GM18499 (cell line): ENCODE measurements at regions not wholly inside any gene's neighbourhood (a gene's known extent, or its start where the extent isn't known, plus 50 kb on each side); places are given as distances from the start of the nearest gene placed in this dataset.
"Not testable (repeated sequence)": the region's sequence is repeated elsewhere in the genome, so short reads cannot be mapped to it uniquely, and the experiment has no call there.

Source experiments
- ATAC-seq: cut with Tn5 transposase; IDR thresholded peaks from one replicate; pipeline ENCODE4 v1.9.1; 2021; ENCODE audit warnings: moderate number of reproducible peaks; ENCODE audit not compliant: insufficient read depth, unreplicated experiment

DNA sequence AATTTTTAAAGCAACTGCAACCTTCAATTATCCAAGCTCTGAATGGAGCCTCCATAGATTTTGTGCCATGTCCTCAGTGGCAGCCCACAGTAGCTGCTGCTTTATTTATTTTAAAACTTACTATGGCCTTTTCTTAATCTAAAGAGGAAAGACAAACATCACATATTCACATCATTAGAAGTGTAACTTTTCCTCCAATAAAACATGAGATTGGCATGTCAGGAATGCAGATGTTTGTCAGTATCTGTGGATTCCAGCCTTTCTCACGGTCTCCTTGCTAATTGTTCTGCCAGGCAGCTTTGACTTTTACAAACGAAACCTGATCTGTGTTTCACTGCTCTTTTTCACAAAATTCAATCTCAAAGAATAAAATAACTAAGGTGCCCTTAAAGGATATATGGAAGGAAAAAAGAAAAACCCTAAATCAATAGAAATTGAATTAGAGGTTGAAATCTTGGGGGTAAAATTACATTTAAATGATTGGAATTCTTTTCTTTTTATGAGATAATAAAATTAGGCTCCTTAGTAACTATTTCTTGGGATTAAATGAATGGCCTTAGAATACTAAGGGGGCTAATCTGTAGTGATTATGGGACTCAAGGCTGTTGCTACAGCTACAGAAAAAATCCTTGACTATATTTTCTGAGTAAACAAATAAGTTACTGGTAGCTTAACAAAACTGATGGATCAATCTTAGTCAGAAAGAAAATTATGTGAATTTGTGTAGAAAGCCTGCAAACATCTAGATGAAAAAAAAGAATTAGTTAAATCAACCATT lies 151.3 kb downstream of the RTL9 start:
- no peak for ATAC-seq

DNA sequence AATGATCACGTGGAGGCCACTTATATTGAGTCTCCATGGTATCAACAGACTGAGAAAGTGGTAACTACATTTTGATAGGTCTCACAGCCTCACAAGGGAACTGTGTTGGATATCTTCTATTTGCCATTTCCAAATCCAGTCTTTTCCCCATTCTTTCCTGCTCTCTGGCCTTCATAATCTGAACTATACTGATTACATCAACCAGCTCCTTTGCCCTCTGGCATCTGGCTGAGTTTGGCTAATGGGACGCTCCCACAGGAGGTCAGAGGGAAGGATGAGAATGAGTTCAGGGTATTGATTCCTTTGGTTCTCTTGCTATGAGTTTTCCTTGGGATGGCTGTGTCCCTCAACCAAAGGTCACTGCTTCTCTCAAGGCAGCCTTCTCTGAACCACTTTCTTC lies 152.6 kb downstream of the RTL9 start:
- ATAC-seq, result no peak

GRCh38 chrX:110512341-110512740 lies 153.7 kb downstream of the RTL9 start:
- no peak for ATAC-seq

- no peak for ATAC-seq
Observed at GRCh38 chrX:110514509-110514908, 155.9 kb downstream of the RTL9 start.

DNA sequence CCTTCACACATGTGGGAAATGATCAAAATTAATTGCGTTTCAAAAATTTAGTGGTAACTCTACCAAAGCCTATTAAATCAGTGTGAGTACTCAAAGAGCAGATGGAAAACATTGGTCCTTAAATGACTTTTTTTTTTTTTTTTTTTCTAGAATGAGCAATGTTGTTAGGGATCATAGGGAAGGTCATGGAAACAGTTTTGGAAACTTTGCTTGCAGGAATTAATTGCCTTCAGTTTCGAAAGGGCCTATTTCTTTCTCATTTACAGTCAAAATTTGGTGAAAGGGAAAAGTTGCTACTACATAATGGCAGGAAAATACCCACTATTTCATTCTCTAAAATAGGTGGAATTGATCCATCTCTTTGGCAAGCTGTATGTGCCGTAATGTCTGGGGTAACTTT lies 160.9 kb downstream of the RTL9 start:
- no peak for ATAC-seq

- ATAC-seq, result no peak
Observed at GRCh38 chrX:110519906-110520452, 161.3 kb downstream of the RTL9 start.

DNA sequence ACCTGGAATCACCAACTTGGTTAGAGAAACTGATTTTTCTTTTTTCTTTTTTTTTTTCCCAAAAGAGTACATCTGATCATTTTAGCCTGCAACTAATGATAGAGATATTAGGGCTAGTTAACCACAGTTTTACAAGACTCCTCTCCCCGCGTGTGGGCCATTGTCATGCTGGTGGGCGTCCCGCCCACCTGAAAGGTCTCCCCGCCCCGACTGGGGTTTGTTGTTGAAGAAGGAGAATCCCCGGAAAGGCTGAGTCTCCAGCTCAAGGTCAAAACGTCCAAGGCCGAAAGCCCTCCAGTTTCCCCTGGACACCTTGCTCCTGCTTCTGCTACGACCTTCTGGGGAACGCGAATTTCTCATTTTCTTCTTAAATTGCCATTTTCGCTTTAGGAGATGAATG lies 162.0 kb downstream of the RTL9 start:
- not testable (repeated sequence) for ATAC-seq

- no peak for ATAC-seq
Observed at GRCh38 chrX:110531873-110532580, 173.4 kb downstream of the RTL9 start.

DNA sequence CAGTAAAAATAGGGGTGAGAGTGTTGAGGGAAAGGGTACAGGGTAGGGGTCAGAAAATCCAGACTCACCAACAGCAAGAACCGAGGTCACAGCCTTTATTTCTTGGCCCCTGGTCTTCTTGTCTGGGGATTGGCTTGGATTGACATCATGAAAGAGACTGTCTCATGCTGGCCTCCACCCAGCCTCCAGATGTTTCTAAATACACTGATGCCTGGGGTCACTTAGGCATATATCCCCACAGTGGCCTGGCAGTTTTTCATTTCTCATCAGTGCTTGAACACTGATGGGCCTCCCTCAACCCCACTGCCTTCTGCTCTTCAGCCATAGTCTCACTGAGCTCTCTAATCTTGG lies 173.9 kb downstream of the RTL9 start:
- no peak for ATAC-seq

- ATAC-seq, result no peak
Observed at GRCh38 chrX:110536816-110537215, 178.2 kb downstream of the RTL9 start.

DNA sequence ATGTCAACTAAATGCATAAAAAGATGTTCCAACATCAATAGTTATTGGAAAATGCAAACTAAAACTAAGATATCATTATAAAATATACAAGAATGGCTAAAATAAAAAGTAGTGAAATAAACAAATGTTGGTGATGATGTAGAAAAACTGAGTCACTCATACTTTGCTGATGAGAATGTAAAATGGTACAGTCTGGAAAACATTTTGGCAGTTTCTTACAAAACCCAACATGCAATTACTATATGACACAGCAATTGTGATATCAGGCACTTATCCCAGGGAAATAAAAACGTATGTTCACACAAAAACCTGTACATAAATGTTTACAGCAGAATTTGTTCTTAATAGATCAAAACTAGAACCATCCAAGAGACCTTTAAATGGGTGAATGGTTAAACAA lies 182.6 kb downstream of the RTL9 start:
- no peak for ATAC-seq

DNA sequence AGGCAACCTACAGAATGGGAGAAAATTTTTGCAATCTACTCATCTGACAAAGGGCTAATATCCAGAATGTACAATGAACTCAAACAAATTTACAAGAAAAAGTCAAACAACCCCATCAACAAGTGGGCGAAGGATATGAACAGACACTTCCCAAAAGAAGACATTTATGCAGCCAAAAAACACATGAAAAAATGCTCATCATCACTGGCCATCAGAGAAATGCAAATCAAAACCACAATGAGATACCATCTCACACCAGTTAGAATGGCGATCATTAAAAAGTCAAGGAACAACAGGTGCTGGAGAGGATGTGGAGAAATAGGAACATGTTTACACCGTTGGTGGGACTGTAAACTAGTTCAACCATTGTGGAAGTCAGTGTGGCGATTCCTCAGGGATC lies 192.2 kb downstream of the RTL9 start:
- not testable (repeated sequence) for ATAC-seq

- ATAC-seq, result no peak
Observed at GRCh38 chrX:110557864-110558263, 199.2 kb downstream of the RTL9 start.

DNA sequence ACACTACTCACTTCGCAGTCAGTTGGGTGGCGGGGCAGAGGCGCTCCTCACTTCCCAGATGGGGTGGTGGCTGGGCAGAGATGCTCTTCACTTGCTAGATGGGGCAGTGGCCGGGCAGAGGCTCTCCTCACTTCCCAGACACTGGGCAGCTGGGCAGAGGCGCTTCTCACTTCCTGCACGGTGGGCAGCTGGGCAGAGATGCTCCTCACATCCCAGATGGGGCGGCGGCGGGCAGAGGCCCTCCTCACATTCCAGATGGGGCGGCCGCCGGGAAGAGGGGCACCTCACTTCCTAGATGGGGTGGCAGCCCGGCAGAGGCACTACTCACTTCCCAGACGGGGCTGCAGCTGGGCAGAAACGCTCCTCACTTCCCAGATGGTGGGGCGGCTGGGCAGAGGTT lies 199.8 kb downstream of the RTL9 start:
- no peak for ATAC-seq

DNA sequence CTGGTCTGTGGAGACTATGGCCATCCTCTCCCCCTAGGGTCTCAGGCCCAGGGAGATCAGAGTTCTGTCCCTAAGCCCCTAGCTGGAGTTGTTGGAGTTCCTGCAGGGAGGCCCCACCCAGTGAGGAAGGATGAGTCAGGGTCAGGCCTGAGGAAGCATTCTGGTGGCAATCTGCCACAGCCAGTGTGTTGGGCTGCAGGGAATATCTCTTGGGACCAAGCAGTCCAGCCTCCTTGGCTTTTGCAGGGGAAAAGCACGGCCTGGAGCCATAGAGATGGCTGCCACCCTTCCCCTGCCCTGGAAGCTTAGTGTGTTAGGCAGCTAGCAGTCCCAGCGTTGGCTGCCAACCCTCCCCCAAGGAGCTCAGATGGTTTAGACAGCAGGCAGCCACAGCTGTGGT lies 202.4 kb downstream of the RTL9 start:
- ATAC-seq, result no peak

DNA sequence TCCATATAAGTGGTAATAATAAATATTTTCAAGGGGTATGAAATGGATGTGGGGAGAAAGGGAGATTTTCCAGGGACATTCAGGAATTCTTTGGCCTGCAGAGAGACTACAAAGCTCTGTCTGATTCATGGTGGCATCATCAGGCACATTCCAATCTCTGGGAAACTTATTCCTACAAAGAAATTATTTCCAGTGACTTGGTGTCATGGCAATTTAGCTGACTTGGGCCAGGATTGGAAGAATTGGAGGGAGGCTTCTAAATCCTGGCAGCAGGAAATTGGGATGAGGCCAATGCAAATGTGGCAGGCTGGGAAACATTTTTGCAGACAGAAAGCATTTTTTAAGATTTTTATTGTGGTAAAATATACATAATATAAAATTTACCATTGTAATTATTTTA lies 204.6 kb downstream of the RTL9 start:
- no peak for ATAC-seq

- ATAC-seq, result no peak
Observed at GRCh38 chrX:110568441-110568840, 209.8 kb downstream of the RTL9 start.

DNA sequence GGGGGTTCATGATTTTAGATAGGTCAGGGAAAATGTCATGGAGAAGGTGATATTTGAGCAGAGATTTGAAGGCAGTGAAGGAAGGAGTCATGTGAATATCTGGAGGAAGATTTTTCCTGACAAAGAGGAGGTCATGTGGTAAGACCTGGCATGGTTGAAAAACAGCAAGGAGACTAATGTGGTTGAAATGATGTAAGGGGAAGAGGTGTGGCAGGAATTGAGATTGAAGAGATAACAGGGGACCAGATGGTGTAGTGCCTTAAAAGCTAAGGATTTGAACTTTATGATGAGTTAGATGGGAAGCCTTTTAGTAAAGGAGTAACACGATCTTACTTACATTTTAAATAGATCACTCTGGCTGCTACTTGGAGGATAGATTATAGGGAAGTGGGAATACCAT lies 210.9 kb downstream of the RTL9 start:
- no peak for ATAC-seq

GRCh38 chrX:110578270-110578669 lies 217.3 kb downstream of the CHRDL1 start:
- no peak for ATAC-seq

GRCh38 chrX:110584083-110584482 lies 211.5 kb downstream of the CHRDL1 start:
- no peak for ATAC-seq

DNA sequence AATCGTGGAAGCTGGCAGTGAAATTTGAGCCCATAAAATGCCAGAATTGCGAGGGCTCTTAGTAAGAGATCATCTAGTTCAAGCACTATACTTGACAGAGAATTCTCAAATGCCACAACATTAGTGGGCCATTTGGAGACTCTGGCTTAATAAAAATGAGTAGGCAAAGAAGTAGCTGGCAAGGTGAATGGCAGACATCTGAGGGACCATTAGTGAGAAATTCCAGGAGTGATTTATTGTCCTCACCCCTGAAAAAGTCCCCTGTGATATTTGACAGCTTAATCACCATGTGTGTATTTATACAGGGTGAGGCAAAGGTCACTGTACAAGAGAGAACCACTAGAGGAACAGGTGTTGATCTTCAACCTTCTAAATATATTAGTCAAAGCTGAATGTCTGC lies 207.5 kb downstream of the CHRDL1 start:
- ATAC-seq, result no peak

DNA sequence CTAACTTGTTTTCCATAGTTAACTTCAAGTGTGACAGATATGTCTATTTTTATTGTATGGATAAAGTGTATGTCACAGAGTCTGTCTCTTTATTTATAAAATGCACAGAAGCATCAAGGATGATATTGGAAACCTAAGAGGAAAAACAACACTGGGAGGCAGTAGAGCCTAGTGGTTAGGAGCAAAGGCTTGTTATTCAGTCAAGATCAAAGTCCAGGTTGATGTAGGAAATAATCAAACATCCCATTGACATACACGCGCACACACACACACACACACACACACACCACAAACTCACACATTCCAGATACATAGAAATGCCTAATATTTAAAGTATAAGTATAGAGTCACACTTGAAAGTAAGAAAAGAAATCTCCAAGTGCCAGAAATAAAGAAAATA lies 206.8 kb downstream of the CHRDL1 start:
- no peak for ATAC-seq
